ENCODE measurements at regions not wholly inside any gene's neighbourhood (a gene's known extent, or its start where the extent isn't known, plus 50 kb on each side); places are given as distances from the start of the nearest gene placed in this dataset.

DNA sequence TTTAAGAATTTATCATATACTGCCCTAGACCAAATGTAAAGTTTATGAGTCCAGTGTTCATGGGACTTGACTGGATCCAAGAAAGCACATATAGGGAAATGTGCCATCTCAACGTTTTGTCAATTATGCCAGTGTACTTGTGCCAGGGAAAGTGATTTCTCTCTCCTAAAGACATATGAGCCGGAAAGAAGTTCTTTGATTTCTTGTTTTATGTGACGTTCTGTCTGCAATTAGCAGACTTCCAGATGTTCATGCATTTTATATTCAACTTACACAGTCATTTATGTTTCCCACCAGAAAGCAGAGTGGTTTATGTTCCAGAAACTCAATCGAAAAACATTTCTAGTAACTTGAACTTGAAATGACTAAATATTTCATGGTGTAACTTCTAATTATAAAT is 203.8 kb downstream of the FAM170A start:
- intact Hi-C loops (cut with DNase I): no loop called here
- Histone ChIP-seq H3K27ac (no peak overlapping the region), H3K4me1 (peaks cover 8% of the 10 kb centered on the region), H3K4me3 (no peak overlapping the region), H3K9me3 (no peaks in the 10 kb centered on the region), H3K36me3 (no peaks in the 10 kb centered on the region), H3K27me3 (no peaks in the 10 kb centered on the region)
- no peak for DNase-seq (ENCODE audit: extremely low spot score in 2 of 2)
- no peak for TF ChIP-seq POLR2A (IDR thresholded peaks at IDR 0.05)
- TF ChIP-seq, protein P1, sequence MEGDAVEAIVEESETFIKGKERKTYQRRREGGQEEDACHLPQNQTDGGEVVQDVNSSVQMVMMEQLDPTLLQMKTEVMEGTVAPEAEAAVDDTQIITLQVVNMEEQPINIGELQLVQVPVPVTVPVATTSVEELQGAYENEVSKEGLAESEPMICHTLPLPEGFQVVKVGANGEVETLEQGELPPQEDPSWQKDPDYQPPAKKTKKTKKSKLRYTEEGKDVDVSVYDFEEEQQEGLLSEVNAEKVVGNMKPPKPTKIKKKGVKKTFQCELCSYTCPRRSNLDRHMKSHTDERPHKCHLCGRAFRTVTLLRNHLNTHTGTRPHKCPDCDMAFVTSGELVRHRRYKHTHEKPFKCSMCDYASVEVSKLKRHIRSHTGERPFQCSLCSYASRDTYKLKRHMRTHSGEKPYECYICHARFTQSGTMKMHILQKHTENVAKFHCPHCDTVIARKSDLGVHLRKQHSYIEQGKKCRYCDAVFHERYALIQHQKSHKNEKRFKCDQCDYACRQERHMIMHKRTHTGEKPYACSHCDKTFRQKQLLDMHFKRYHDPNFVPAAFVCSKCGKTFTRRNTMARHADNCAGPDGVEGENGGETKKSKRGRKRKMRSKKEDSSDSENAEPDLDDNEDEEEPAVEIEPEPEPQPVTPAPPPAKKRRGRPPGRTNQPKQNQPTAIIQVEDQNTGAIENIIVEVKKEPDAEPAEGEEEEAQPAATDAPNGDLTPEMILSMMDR (IDR thresholded peaks at IDR 0.05): no peak
- no peak for TF ChIP-seq POLR2AphosphoS5 (IDR thresholded peaks at IDR 0.05; ENCODE audit: insufficient read depth in 1 of 2, low read depth in 1 of 2)

DNA sequence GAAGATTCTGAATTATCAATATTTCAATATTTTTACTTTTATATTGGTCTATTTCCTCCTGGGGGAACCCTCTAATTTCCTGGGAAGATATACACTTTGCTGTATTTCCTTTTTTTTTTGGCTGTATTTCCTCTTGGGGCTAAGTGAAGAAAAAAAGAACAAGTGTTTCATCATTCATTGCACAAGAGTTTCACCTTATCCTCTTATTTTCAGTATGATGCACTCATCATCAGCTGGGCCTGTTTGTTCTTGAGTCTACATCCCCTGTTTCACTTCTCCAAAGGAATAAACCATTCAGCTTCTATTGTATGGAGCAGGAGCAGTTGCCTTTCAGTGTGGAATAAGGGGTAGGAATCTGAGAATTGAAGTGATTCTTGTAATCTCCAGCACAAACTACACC is 210.8 kb downstream of the FAM170A start:
- Histone ChIP-seq H3K9me3 (no peaks in the 10 kb centered on the region), H3K27me3 (no peaks in the 10 kb centered on the region), H3K4me3 (no peak overlapping the region), H3K4me1 (no peaks in the 10 kb centered on the region), H3K36me3 (no peaks in the 10 kb centered on the region), H3K27ac (no peak overlapping the region)
- DNase-seq (ENCODE audit: extremely low spot score in 2 of 2): no peak
- intact Hi-C loops (cut with DNase I): no loop called here
- TF ChIP-seq POLR2AphosphoS5 (IDR thresholded peaks at IDR 0.05; ENCODE audit: insufficient read depth in 1 of 2, low read depth in 1 of 2): no peak
- no peak for TF ChIP-seq POLR2A (IDR thresholded peaks at IDR 0.05)
- TF ChIP-seq, protein P1 (IDR thresholded peaks at IDR 0.05): no peak

DNA sequence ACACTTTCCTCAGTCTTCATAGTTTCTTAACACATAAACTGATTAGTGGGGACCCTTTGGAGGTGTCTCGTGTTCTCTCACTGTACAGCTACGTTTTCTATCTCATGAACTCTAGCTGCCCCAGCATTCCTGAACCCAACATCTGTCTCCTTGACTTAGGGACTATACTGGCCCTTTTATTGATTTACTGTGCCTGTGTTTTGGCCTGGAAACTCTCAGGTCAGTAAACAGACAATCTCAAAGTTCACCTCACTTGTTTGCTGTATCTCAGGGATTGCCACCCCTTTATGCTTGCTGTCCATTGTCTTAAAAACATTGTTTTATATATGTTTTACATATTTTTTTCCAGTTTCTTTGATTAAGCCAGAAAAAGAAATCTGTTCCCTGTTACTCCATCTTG is 222.8 kb downstream of the FAM170A start:
- Histone ChIP-seq H3K9me3 (no peaks in the 10 kb centered on the region), H3K4me1 (no peaks in the 10 kb centered on the region), H3K36me3 (no peaks in the 10 kb centered on the region), H3K27me3 (no peaks in the 10 kb centered on the region), H3K4me3 (no peak overlapping the region), H3K27ac (no peak overlapping the region)
- TF ChIP-seq, protein P1 (IDR thresholded peaks at IDR 0.05): no peak
- TF ChIP-seq POLR2A (IDR thresholded peaks at IDR 0.05) (no peak), POLR2AphosphoS5 (IDR thresholded peaks at IDR 0.05; ENCODE audit: insufficient read depth in 1 of 2, low read depth in 1 of 2) (no peak)
- no peak for DNase-seq (ENCODE audit: extremely low spot score in 2 of 2)
- intact Hi-C loops (cut with DNase I): no loop called here

DNA sequence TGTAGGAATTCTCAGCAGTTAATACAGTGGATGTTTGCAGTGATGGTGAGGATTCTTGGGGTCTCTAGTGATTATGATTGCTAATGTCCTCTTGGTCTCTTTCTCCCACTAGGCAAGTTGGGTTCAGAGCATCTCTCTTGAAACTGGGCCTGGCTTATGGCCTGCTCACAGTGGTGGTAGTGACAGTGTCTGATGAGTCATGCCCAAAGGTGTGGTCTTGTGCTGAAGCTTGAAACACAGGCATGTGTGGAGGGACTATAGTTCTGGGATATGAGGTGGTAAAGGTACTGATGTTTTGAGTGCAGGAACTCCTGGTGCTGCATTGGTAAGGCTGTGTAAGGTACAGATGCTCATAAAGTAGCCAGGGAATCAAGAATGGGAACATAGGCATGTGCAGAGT is 231.1 kb downstream of the FAM170A start:
- no peaks in the 10 kb centered on the region for H3K9me3 ChIP-seq
- H3K27me3 ChIP-seq: no peaks in the 10 kb centered on the region
- H3K27ac ChIP-seq: no peak overlapping the region
- TF ChIP-seq POLR2AphosphoS5 (IDR thresholded peaks at IDR 0.05; ENCODE audit: insufficient read depth in 1 of 2, low read depth in 1 of 2) (no peak), POLR2A (IDR thresholded peaks at IDR 0.05) (no peak)
- TF ChIP-seq, protein P1 (IDR thresholded peaks at IDR 0.05): no peak
- H3K36me3 ChIP-seq: no peaks in the 10 kb centered on the region
- no peaks in the 10 kb centered on the region for H3K4me1 ChIP-seq
- intact Hi-C loops (cut with DNase I): no loop called here
- no peak for DNase-seq (ENCODE audit: extremely low spot score in 2 of 2)
- no peak overlapping the region for H3K4me3 ChIP-seq

DNA sequence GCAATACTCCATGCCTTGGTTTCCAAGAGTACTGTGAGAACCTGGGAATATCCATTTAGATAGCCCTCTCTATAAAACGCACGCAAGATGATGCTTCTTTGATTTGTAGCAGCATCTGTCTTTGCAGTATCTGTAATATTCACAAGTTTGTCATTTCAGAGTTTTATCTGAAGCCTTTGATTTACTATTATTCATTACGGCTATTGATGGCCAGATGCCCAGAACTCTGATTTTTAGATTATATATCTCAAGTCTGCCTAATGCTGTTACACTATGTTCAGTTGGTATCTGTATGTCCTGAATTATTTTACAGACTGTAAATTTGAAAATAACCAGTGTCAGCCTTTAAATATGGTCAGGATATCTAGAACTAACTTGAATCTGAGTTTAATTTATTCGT is 233.3 kb downstream of the FAM170A start:
- H3K4me3 ChIP-seq: no peak overlapping the region
- no peak for DNase-seq (ENCODE audit: extremely low spot score in 2 of 2)
- no peaks in the 10 kb centered on the region for H3K4me1 ChIP-seq
- no peaks in the 10 kb centered on the region for H3K36me3 ChIP-seq
- H3K27ac ChIP-seq: no peak overlapping the region
- intact Hi-C loops (cut with DNase I): no loop called here
- no peaks in the 10 kb centered on the region for H3K27me3 ChIP-seq
- TF ChIP-seq POLR2AphosphoS5 (IDR thresholded peaks at IDR 0.05; ENCODE audit: insufficient read depth in 1 of 2, low read depth in 1 of 2): no peak
- TF ChIP-seq, protein P1 (IDR thresholded peaks at IDR 0.05): no peak
- no peak for TF ChIP-seq POLR2A (IDR thresholded peaks at IDR 0.05)
- no peaks in the 10 kb centered on the region for H3K9me3 ChIP-seq
